ENCODE measurements at regions not wholly inside any gene's neighbourhood (a gene's known extent, or its start where the extent isn't known, plus 50 kb on each side); places are given as distances from the start of the nearest gene placed in this dataset.

GRCh38 chr14:39492267-39492666, 60.0 kb upstream of the FBXO33 start:
- no peak for TF ChIP-seq CTCF (conservative IDR thresholded peaks at IDR 0.05; ENCODE audit: low read length)
- H3K4me3 ChIP-seq (ENCODE audit: low read length) = no peak overlapping the region

GRCh38 chr14:39491134-39491571, 58.9 kb upstream of the FBXO33 start:
- peak; percentile 52 for TF ChIP-seq CTCF (conservative IDR thresholded peaks at IDR 0.05; ENCODE audit: low read length)
- DNase-seq (ENCODE audit: low read depth) = peak; percentile 38
- no peak overlapping the region for H3K4me3 ChIP-seq (ENCODE audit: low read length)

More at GRCh38 chr14:39492267-39492666, 60.0 kb upstream of the FBXO33 start:
- DNase-seq (ENCODE audit: low read depth) = peak; percentile 84

GRCh38 chr14:39488600-39488999, 56.4 kb upstream of the FBXO33 start:
- DNase-seq (ENCODE audit: low read depth) = peak; percentile 3
- no peak overlapping the region for H3K4me3 ChIP-seq (ENCODE audit: low read length)
- no peak for TF ChIP-seq CTCF (conservative IDR thresholded peaks at IDR 0.05; ENCODE audit: low read length)

GRCh38 chr14:39483682-39484081, 51.4 kb upstream of the FBXO33 start:
- DNase-seq (ENCODE audit: low read depth) = no peak
- no peak for TF ChIP-seq CTCF (conservative IDR thresholded peaks at IDR 0.05; ENCODE audit: low read length)
- H3K4me3 ChIP-seq (ENCODE audit: low read length) = no peak overlapping the region

All from AG10803 (cell line).